ENCODE measurements at regions not wholly inside any gene's neighbourhood (a gene's known extent, or its start where the extent isn't known, plus 50 kb on each side); places are given as distances from the start of the nearest gene placed in this dataset.

- TF ChIP-seq POLR2A (IDR thresholded peaks at IDR 0.05), result no peak
- TF ChIP-seq CTCF (IDR thresholded peaks at IDR 0.05), result no peak
These were observed 101.8 kb upstream of the MAP2 start for GRCh38 chr2:209322041-209322440.

All from uterus (tissue), 2 donors.